HK-2 (cell line): ENCODE measurements at regions not wholly inside any gene's neighbourhood (a gene's known extent, or its start where the extent isn't known, plus 50 kb on each side); places are given as distances from the start of the nearest gene placed in this dataset.
A peak's percentile ranks its signal among the peaks of the same experiment; 100 is the strongest.

Source experiments
- DNase-seq: peaks from one replicate; pipeline ENCODE4 v3.0.0-alpha.2; 2018; ENCODE audit not compliant: unreplicated experiment

GRCh38 chr13:105616333-105617075, 919.0 kb downstream of the EFNB2 start:
- no peak for DNase-seq

DNA sequence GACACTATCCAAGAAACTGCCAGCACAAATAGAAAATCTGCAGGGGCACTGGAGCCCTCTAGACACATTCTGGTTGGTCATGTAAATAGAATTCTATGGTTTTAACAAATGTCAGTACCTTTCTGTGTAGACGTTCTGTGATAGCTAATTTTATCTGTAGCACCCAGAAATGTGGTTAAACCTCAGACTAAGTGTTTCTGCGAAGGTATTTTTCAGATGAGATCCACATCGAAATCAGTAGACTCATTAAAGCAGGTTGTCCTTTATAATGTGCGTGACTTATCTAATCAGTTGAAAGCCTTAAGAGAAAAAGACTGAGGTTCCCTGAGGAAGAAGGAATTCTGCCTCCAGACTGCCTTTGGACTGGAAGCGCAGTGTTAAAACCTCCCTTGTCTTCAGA, 922.9 kb downstream of the EFNB2 start:
- DNase-seq: no peak

DNA sequence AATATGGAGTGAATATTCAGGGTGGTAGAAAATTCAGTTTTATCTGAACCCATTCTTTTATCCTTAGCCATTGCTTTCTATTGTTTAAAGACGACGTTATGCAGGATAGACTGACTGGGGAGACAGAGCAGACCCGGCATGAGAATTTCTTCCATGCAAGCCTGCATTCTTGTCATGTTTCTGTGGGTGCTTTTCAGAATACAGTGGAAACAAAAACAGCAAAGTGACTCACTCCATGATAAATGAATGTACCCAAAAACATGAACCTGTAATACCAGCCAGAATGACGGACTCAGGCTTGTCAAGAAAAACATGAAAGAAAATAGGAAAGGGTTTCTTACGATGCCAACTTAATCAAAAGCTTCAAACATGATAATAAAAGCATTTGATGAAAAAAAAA, 924.0 kb downstream of the EFNB2 start:
- no peak for DNase-seq

- no peak for DNase-seq
Observed at GRCh38 chr13:105608104-105608503, 927.4 kb downstream of the EFNB2 start.

GRCh38 chr13:105607426-105607825, 928.0 kb downstream of the EFNB2 start:
- no peak for DNase-seq

- DNase-seq: no peak
Observed at GRCh38 chr13:105607016-105607415, 928.4 kb downstream of the EFNB2 start.

GRCh38 chr13:105602956-105603670, 932.3 kb downstream of the EFNB2 start:
- no peak for DNase-seq

DNA sequence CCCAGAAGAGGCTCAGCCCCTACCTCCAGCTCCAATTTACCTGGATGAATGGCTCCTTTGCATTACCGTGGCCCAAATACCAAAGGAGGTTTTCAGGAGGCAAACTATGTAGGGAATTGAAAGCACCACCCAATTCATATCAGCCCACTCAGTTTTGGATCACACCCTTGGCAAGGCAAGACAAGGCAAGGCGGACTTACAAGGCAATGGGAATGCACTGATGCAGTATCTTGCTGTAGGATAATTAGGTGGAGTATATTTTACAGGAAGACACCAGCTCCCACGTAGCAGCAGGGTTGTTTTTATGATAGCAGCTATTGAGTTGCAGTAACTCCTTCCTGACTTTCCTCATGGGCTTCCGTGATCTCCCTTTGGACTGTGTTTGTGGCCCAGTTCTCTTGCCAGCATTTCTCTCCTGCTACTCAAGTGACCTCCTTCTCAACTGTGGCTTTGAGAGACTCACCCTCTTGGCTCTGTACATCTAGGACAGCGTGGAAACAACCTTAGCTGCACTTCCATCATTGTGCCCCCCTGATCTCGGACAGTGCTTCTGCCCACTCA, 935.9 kb downstream of the EFNB2 start:
- no peak for DNase-seq

- no peak for DNase-seq
Observed at GRCh38 chr13:105598529-105598928, 936.9 kb downstream of the EFNB2 start.

- DNase-seq: no peak
Observed at GRCh38 chr13:105597573-105597972, 937.9 kb downstream of the EFNB2 start.

GRCh38 chr13:105595471-105595870, 940.0 kb downstream of the EFNB2 start:
- DNase-seq: no peak

GRCh38 chr13:105591277-105591676, 944.2 kb downstream of the EFNB2 start:
- DNase-seq: no peak

DNA sequence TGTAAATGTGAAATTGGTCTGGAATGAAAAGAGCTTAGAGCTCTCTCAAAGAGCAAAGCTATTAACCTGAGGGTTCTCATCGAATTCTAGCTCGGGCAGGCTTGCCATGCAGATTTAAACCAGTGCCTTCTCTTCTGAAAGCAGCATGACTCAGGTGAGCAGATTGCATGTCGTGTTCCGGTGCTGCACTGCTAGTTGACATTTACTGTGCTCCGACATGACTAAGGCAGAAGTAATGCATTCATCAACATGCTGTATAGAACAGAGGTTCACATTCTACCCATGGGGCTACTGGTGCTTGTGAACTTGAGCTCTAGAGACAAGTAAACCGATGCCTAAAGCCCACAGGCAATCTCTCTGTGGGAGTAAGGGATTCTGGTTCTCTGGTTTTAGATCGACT, 947.7 kb downstream of the EFNB2 start:
- peak; percentile 1 for DNase-seq

- no peak for DNase-seq
Observed at GRCh38 chr13:105579821-105580710, 955.4 kb downstream of the EFNB2 start.

GRCh38 chr13:105573136-105573535, 962.3 kb downstream of the EFNB2 start:
- no peak for DNase-seq

GRCh38 chr13:105572401-105572800, 963.1 kb downstream of the EFNB2 start:
- DNase-seq: no peak

GRCh38 chr13:105569816-105570215, 965.6 kb downstream of the EFNB2 start:
- DNase-seq: no peak

- DNase-seq: no peak
Observed at GRCh38 chr13:105567951-105568525, 967.4 kb downstream of the EFNB2 start.

- no peak for DNase-seq
Observed at GRCh38 chr13:105565136-105565727, 970.2 kb downstream of the EFNB2 start.

DNA sequence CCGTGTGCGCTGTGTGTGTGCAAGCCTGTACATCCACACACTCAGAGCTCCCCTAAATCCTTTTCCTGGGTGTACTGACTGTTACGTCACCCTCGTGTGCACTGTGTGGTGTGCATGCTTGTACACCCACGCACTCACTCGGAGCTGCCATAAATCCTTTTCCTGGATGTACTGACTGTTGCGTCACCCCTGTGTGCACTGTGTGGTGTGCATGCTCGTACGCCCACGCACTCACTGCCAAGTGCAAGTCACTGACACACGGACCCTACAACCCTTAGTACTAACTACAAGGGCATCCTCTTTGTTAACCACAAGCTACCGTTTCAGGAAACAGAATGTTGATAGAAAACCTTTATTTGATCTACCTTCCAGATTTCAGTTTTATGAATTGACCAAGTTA, 983.4 kb downstream of the EFNB2 start:
- DNase-seq: no peak

DNA sequence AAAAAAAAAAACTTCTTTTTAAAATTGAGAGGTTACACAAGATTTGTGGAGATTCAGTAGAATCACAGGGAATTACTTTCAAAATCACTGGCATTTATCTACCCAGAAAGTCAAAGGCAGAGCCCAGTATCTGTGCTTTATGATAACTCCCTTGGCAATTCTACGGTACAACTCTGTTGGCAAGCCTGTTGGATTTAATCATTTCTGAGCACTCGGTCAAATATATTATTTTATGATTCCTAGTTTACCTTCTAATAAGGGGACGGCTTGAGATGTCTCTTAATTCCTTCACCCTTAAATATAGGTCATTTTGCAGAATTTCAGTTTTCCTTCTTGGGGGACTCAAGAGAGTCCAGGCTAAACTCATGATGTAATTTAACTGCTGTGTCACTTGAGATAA, 987.6 kb downstream of the EFNB2 start:
- DNase-seq: no peak
